HepG2 (cell line): ENCODE measurements at regions not wholly inside any gene's neighbourhood (a gene's known extent, or its start where the extent isn't known, plus 50 kb on each side); places are given as distances from the start of the nearest gene placed in this dataset.

Experiments
- ATAC-seq: fragments of 200-7000 bp; cut with Tn5 transposase; 3 replicates; pipeline ENCODE4 v1.9.1; 2020; ENCODE audit warnings: mild to moderate bottlenecking, moderate library complexity
- BruUV-seq: library from RNA; stranded (reverse); fragments of 400-500 nt; replicated peaks from 2 replicates; lab custom pipeline; 2021; lab: Mats Ljungman, UMichigan
- CTCF ChIA-PET: fragments of 300-600 bp; formaldehyde crosslinking; extraction: SDS; loops from one replicate; lab custom pipeline; 2021; ENCODE audit warnings: low total read pairs, inconsistent platforms, low intra/inter-chr PET ratio; lab: Yijun Ruan, JAX
- POLR2A ChIA-PET: fragments of 350-600 bp; sonication (Branson Sonifier 250); formaldehyde crosslinking; loops from one replicate; lab custom pipeline; 2020; ENCODE audit warnings: antibody characterized with exemption, inconsistent platforms; lab: Yijun Ruan, JAX
- DNase-seq: peaks from one replicate; pipeline ENCODE4 v3.0.0-alpha.2; 2015; ENCODE audit warnings: low spot score
- FAIRE-seq: peaks from 3 replicates; lab custom pipeline; 2011; peaks lifted over from hg19 to GRCh38; lab: Jason Lieb, UNC
- H2AFZ ChIP-seq: one replicate; pipeline ENCODE4 v1.6.1; 2011; ENCODE audit warnings: low read length, inconsistent platforms
- H3K27ac ChIP-seq: fragments of 300-600 bp; 3 replicates; pipeline ENCODE4 v1.8.0; 2011; ENCODE audit warnings: mixed run types, mild to moderate bottlenecking, mixed read lengths, low read length, inconsistent platforms; ENCODE audit not compliant: insufficient read depth; ENCODE audit errors: extremely low read length
- H3K27me3 ChIP-seq, 2 experiments: fragments of 200-600 bp in 1 of 2; 2 replicates in 1 of 2; 3 replicates in 1 of 2; pipeline versions ENCODE4 v1.6.0 to v1.8.0; 2011; ENCODE audit warnings: low read length in 2 of 2, mild to moderate bottlenecking in 2 of 2, moderate library complexity in 2 of 2, inconsistent platforms in 1 of 2; ENCODE audit not compliant: insufficient read depth in 2 of 2, control insufficient read depth in 1 of 2
- H3K36me3 ChIP-seq, 2 experiments: fragments of 200-600 bp in 1 of 2; replicated peaks in 1 of 2; 2 replicates in 1 of 2; 3 replicates in 1 of 2; pipeline versions ENCODE4 v1.5.1 to v1.8.0; 2011; ENCODE audit warnings: low read length in 2 of 2, inconsistent platforms in 1 of 2; ENCODE audit not compliant: insufficient read depth in 2 of 2, control insufficient read depth in 1 of 2
- H3K4me1 ChIP-seq: 2 replicates; pipeline ENCODE4 v1.5.1; 2012; ENCODE audit warnings: low read length, inconsistent platforms; ENCODE audit not compliant: insufficient read depth
- H3K4me2 ChIP-seq: 2 replicates; pipeline ENCODE4 v1.6.0; 2011; ENCODE audit warnings: low read depth, low read length, inconsistent platforms
- H3K4me3 ChIP-seq, 3 experiments: fragments of 200-600 bp in 1 of 3; sonication (generic), shearing (Covaris generic) in 1 of 3; replicated peaks in 1 of 3; 2 replicates each; pipeline ENCODE4 v1.5.1; 2011 to 2016; ENCODE audit warnings: low read length in 3 of 3, inconsistent platforms in 2 of 3, low read depth in 2 of 3, mild to moderate bottlenecking in 2 of 3, control low read depth in 1 of 3, mixed read lengths in 1 of 3; ENCODE audit not compliant: insufficient read depth in 1 of 3
- H3K79me2 ChIP-seq: one replicate; pipeline ENCODE4 v1.6.1; 2011; ENCODE audit warnings: low read length, inconsistent platforms; ENCODE audit not compliant: insufficient read depth
- H3K9ac ChIP-seq: 2 replicates; pipeline ENCODE4 v1.6.0; 2011; ENCODE audit warnings: mild to moderate bottlenecking, low read depth, low read length, inconsistent platforms; ENCODE audit not compliant: insufficient read depth
- H3K9me3 ChIP-seq: 2 replicates; pipeline ENCODE4 v1.5.1; 2012; ENCODE audit warnings: mild to moderate bottlenecking, low read length
- H4K20me1 ChIP-seq: 2 replicates; pipeline ENCODE4 v1.6.0; 2011; ENCODE audit warnings: inconsistent platforms, mild to moderate bottlenecking, low read length, moderate library complexity; ENCODE audit not compliant: insufficient read depth
- HNRNPK ChIP-seq: fragments of 200-400 bp; formaldehyde crosslinking; IDR thresholded peaks from 2 replicates; pipeline ENCODE4 v1.6.1; 2018; ENCODE audit warnings: low read length, low read depth, moderate library complexity, mild to moderate bottlenecking; ENCODE audit not compliant: poor library complexity, severe bottlenecking
- KLF16 ChIP-seq, 2 experiments: sonication (generic) in 1 of 2; formaldehyde crosslinking in 1 of 2; IDR thresholded peaks; 2 replicates each; pipeline versions ENCODE4 v1.6.1 to v1.8.0; 2016 to 2023; ENCODE audit warnings: missing genetic modification reagents in 2 of 2, missing compliant biosample characterization in 1 of 2
- MYNN ChIP-seq: sonication (generic); formaldehyde crosslinking; IDR thresholded peaks from 2 replicates; pipeline ENCODE4 v1.4.0; 2020; ENCODE audit warnings: mild to moderate bottlenecking, low read depth, missing genetic modification reagents
- TSC22D2 ChIP-seq: sonication (generic); formaldehyde crosslinking; IDR thresholded peaks from 2 replicates; pipeline ENCODE4 v1.5.1; 2020; ENCODE audit warnings: missing genetic modification reagents, mild to moderate bottlenecking, borderline replicate concordance
- ZNF17 ChIP-seq: sonication (generic); formaldehyde crosslinking; IDR thresholded peaks from 2 replicates; pipeline ENCODE4 v1.5.0; 2020; ENCODE audit warnings: mild to moderate bottlenecking, missing genetic modification reagents
- ZNF232 ChIP-seq: sonication (generic); formaldehyde crosslinking; IDR thresholded peaks from 2 replicates; pipeline ENCODE4 v1.4.0; 2020; ENCODE audit warnings: missing genetic modification reagents, borderline replicate concordance
- ZNF446 ChIP-seq: sonication (generic); formaldehyde crosslinking; IDR thresholded peaks from 2 replicates; pipeline ENCODE4 v1.5.0; 2020; ENCODE audit warnings: mild to moderate bottlenecking, missing genetic modification reagents
- ZNF605 ChIP-seq: sonication (generic); formaldehyde crosslinking; IDR thresholded peaks from 2 replicates; pipeline ENCODE4 v1.8.0; 2022; ENCODE audit warnings: mild to moderate bottlenecking, missing genetic modification reagents
- ZNF660 ChIP-seq: sonication (generic); formaldehyde crosslinking; IDR thresholded peaks from 2 replicates; pipeline ENCODE4 v1.5.1; 2020; ENCODE audit warnings: mild to moderate bottlenecking, low read depth, missing genetic modification reagents, borderline replicate concordance
- ZNF75D ChIP-seq: sonication (generic); formaldehyde crosslinking; IDR thresholded peaks from 2 replicates; pipeline ENCODE4 v1.8.1; 2023; ENCODE audit warnings: missing genetic modification reagents, mild to moderate bottlenecking, borderline replicate concordance
- ZNF879 ChIP-seq: sonication (generic); formaldehyde crosslinking; IDR thresholded peaks from 2 replicates; pipeline ENCODE4 v1.8.1; 2023; ENCODE audit warnings: missing genetic modification reagents
- WGBS: methylation state at CpG from one replicate; pipeline ENCODE4 v1.1.6; 2017; ENCODE audit warnings: low lambda C conversion rate; 5-methylcytosine and 5-hydroxymethylcytosine counted together
- in situ Hi-C: cut with HindIII; loops from 2 replicates; pipeline ENCODE4 v1.10.0; 2017; ENCODE audit warnings: low pct_unique_long_range_greater_than_20kb; ENCODE audit not compliant: extremely low pct_ligation_motif_present
- intact Hi-C: fragments of 100-400 bp; cut with micrococcal nuclease; formaldehyde crosslinking; loops from one replicate; pipeline ENCODE4 v1.10.0; 2022; ENCODE audit not compliant: unreplicated experiment
- TF ChIP-seq, protein P1 (sequence below): sonication (generic); formaldehyde crosslinking; IDR thresholded peaks from 2 replicates; pipeline ENCODE4 v1.8.0; 2023; ENCODE audit warnings: mild to moderate bottlenecking, missing genetic modification reagents
- TF ChIP-seq, protein P2 (sequence below): sonication (generic); formaldehyde crosslinking; IDR thresholded peaks from 2 replicates; pipeline ENCODE4 v1.4.0; 2020; ENCODE audit warnings: missing genetic modification reagents
- TF ChIP-seq, protein P3 (sequence below): sonication (generic); formaldehyde crosslinking; IDR thresholded peaks from 2 replicates; pipeline ENCODE4; 2020; ENCODE audit warnings: missing genetic modification reagents, mild to moderate bottlenecking, borderline replicate concordance

DNA sequence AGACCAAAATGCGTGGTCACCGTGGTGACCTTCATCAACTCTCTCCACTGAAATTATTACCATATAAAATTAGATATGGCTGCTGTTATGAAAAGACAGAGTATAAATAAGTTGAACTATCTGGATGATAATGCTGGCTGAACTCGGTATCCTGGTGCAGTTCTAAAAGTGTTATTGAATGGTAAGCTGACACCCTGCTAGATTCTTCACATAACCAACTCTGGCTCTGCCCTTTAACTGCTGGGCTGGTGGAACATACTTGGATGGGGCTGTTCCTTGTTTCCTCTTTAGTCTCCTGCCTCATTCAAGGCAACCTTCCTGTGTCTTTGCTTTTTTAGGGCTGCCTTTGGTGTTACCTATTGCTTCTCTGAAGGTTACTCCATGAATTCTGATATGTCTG, 106.9 kb downstream of the FGF9 start (continued):
- TF ChIP-seq, protein P1, sequence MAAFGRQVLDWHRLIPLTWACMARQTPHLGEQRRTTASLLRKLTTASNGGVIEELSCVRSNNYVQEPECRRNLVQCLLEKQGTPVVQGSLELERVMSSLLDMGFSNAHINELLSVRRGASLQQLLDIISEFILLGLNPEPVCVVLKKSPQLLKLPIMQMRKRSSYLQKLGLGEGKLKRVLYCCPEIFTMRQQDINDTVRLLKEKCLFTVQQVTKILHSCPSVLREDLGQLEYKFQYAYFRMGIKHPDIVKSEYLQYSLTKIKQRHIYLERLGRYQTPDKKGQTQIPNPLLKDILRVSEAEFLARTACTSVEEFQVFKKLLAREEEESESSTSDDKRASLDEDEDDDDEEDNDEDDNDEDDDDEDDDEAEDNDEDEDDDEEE (CRISPR knock-in tag) = no peak
- no peak for TF ChIP-seq TSC22D2 (CRISPR knock-in tag)

DNA sequence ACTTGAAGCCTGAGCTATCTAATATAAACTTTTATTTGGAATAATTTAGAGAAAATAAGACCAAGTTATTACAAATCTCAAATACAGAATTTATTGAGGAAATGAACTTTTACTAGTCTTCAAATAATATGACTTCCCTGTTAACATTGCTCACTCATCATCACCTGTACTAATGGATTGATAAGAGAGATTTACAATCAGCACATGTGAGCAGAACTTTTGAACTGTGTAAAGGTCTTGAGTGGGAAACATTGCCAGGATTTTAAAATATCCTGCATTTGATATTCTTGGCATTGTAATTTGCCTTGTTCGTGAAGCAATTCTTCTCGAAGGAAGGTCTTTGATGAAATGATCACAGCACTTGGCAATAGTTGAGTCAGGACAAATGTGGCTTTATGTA, 111.9 kb downstream of the FGF9 start:
- Histone ChIP-seq H3K27ac (no peak overlapping the region), H3K36me3 (no peaks in the 10 kb centered on the region), H3K4me3 (no peak overlapping the region), H3K9me3 (no peaks in the 10 kb centered on the region), H4K20me1 (no peaks in the 10 kb centered on the region), H3K79me2 (no peaks in the 10 kb centered on the region), H3K4me1 (no peaks in the 10 kb centered on the region), H3K27me3 (no peaks in the 10 kb centered on the region), H2AFZ (no peak overlapping the region), H3K4me2 (no peak overlapping the region), H3K9ac (no peak overlapping the region)
- FAIRE-seq (no peak), DNase-seq (no peak), ATAC-seq (no peak)
- 0% methylated on average over 2 of the region's 2 CpGs for WGBS
- POLR2A ChIA-PET = no interaction called here
- no TSS peak for BruUV-seq
- intact Hi-C loops = no loop called here
- in situ Hi-C loops = loop anchor here (25.0 kb wide), 1 partner anchor 105 kb away; no protein-coding TSS in a partner anchor
- CTCF ChIA-PET = no interaction called here
- TF ChIP-seq ZNF446 (CRISPR knock-in tag) (no peak), HNRNPK (no peak), KLF16 (CRISPR knock-in tag; IDR thresholded peaks at IDR 0.05) (no peak), ZNF232 (CRISPR knock-in tag) (no peak), ZNF605 (CRISPR knock-in tag) (no peak), ZNF660 (CRISPR knock-in tag) (no peak), ZNF17 (CRISPR knock-in tag) (no peak), ZNF75D (CRISPR knock-in tag) (no peak), ZNF879 (CRISPR knock-in tag) (no peak), MYNN (CRISPR knock-in tag) (no peak)
- TF ChIP-seq, protein P2, sequence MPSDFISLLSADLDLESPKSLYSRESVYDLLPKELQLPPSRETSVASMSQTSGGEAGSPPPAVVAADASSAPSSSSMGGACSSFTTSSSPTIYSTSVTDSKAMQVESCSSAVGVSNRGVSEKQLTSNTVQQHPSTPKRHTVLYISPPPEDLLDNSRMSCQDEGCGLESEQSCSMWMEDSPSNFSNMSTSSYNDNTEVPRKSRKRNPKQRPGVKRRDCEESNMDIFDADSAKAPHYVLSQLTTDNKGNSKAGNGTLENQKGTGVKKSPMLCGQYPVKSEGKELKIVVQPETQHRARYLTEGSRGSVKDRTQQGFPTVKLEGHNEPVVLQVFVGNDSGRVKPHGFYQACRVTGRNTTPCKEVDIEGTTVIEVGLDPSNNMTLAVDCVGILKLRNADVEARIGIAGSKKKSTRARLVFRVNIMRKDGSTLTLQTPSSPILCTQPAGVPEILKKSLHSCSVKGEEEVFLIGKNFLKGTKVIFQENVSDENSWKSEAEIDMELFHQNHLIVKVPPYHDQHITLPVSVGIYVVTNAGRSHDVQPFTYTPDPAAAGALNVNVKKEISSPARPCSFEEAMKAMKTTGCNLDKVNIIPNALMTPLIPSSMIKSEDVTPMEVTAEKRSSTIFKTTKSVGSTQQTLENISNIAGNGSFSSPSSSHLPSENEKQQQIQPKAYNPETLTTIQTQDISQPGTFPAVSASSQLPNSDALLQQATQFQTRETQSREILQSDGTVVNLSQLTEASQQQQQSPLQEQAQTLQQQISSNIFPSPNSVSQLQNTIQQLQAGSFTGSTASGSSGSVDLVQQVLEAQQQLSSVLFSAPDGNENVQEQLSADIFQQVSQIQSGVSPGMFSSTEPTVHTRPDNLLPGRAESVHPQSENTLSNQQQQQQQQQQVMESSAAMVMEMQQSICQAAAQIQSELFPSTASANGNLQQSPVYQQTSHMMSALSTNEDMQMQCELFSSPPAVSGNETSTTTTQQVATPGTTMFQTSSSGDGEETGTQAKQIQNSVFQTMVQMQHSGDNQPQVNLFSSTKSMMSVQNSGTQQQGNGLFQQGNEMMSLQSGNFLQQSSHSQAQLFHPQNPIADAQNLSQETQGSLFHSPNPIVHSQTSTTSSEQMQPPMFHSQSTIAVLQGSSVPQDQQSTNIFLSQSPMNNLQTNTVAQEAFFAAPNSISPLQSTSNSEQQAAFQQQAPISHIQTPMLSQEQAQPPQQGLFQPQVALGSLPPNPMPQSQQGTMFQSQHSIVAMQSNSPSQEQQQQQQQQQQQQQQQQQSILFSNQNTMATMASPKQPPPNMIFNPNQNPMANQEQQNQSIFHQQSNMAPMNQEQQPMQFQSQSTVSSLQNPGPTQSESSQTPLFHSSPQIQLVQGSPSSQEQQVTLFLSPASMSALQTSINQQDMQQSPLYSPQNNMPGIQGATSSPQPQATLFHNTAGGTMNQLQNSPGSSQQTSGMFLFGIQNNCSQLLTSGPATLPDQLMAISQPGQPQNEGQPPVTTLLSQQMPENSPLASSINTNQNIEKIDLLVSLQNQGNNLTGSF (CRISPR knock-in tag) = no peak
- TF ChIP-seq, protein P3, sequence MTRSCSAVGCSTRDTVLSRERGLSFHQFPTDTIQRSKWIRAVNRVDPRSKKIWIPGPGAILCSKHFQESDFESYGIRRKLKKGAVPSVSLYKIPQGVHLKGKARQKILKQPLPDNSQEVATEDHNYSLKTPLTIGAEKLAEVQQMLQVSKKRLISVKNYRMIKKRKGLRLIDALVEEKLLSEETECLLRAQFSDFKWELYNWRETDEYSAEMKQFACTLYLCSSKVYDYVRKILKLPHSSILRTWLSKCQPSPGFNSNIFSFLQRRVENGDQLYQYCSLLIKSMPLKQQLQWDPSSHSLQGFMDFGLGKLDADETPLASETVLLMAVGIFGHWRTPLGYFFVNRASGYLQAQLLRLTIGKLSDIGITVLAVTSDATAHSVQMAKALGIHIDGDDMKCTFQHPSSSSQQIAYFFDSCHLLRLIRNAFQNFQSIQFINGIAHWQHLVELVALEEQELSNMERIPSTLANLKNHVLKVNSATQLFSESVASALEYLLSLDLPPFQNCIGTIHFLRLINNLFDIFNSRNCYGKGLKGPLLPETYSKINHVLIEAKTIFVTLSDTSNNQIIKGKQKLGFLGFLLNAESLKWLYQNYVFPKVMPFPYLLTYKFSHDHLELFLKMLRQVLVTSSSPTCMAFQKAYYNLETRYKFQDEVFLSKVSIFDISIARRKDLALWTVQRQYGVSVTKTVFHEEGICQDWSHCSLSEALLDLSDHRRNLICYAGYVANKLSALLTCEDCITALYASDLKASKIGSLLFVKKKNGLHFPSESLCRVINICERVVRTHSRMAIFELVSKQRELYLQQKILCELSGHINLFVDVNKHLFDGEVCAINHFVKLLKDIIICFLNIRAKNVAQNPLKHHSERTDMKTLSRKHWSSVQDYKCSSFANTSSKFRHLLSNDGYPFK (CRISPR knock-in tag) = no peak
